ENCODE measurements at regions not wholly inside any gene's neighbourhood (a gene's known extent, or its start where the extent isn't known, plus 50 kb on each side); places are given as distances from the start of the nearest gene placed in this dataset.

DNA sequence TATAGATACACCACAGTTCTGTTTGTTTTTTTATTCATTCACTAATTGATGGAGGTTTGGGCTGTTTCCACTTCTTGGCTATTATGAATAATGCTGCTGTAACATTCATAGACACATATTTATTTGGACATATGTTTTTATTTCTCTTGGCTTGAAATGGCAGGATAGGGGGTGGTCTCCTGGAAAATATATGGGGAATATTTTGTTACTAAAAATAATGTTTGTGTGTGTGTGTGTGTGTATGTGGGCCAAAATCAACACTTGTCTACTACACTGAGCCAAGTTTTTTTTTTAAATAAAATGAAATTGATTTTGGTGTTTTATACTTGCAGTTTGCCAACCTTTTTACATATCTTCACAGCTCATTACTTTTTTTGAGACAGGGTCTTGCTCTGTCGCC lies 264.4 kb upstream of the SULF2 start:
- DNase-seq (ENCODE audit: low read depth in 1 of 2, low spot score in 1 of 2), result no peak
- H3K27ac ChIP-seq (replicated peaks), result no peak overlapping the region
- H3K27me3 ChIP-seq (ENCODE audit: insufficient read depth, poor library complexity, severe bottlenecking), result no peaks in the 10 kb centered on the region
- no peak overlapping the region for H3K4me3 ChIP-seq (replicated peaks; ENCODE audit: insufficient read depth, low read length)
- no peak for TF ChIP-seq GABPA (IDR thresholded peaks at IDR 0.05; ENCODE audit: low read depth)
- TF ChIP-seq SPI1 (IDR thresholded peaks at IDR 0.05; ENCODE audit: borderline replicate concordance, low read depth), result no peak
- TF ChIP-seq, protein P1, sequence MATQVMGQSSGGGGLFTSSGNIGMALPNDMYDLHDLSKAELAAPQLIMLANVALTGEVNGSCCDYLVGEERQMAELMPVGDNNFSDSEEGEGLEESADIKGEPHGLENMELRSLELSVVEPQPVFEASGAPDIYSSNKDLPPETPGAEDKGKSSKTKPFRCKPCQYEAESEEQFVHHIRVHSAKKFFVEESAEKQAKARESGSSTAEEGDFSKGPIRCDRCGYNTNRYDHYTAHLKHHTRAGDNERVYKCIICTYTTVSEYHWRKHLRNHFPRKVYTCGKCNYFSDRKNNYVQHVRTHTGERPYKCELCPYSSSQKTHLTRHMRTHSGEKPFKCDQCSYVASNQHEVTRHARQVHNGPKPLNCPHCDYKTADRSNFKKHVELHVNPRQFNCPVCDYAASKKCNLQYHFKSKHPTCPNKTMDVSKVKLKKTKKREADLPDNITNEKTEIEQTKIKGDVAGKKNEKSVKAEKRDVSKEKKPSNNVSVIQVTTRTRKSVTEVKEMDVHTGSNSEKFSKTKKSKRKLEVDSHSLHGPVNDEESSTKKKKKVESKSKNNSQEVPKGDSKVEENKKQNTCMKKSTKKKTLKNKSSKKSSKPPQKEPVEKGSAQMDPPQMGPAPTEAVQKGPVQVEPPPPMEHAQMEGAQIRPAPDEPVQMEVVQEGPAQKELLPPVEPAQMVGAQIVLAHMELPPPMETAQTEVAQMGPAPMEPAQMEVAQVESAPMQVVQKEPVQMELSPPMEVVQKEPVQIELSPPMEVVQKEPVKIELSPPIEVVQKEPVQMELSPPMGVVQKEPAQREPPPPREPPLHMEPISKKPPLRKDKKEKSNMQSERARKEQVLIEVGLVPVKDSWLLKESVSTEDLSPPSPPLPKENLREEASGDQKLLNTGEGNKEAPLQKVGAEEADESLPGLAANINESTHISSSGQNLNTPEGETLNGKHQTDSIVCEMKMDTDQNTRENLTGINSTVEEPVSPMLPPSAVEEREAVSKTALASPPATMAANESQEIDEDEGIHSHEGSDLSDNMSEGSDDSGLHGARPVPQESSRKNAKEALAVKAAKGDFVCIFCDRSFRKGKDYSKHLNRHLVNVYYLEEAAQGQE (IDR thresholded peaks at IDR 0.05; ENCODE audit: insufficient replicate concordance, low read depth), result no peak
- TF ChIP-seq, protein P2, sequence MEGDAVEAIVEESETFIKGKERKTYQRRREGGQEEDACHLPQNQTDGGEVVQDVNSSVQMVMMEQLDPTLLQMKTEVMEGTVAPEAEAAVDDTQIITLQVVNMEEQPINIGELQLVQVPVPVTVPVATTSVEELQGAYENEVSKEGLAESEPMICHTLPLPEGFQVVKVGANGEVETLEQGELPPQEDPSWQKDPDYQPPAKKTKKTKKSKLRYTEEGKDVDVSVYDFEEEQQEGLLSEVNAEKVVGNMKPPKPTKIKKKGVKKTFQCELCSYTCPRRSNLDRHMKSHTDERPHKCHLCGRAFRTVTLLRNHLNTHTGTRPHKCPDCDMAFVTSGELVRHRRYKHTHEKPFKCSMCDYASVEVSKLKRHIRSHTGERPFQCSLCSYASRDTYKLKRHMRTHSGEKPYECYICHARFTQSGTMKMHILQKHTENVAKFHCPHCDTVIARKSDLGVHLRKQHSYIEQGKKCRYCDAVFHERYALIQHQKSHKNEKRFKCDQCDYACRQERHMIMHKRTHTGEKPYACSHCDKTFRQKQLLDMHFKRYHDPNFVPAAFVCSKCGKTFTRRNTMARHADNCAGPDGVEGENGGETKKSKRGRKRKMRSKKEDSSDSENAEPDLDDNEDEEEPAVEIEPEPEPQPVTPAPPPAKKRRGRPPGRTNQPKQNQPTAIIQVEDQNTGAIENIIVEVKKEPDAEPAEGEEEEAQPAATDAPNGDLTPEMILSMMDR (IDR thresholded peaks at IDR 0.05; ENCODE audit: insufficient read depth, low read length), result no peak
- TF ChIP-seq POLR2AphosphoS5 (IDR thresholded peaks at IDR 0.05; ENCODE audit: low read depth), result no peak

GRCh38 chr20:48049171-48049570 lies 263.9 kb upstream of the SULF2 start:
- H3K27me3 ChIP-seq (ENCODE audit: insufficient read depth, poor library complexity, severe bottlenecking), result no peaks in the 10 kb centered on the region
- TF ChIP-seq, protein P1 (IDR thresholded peaks at IDR 0.05; ENCODE audit: insufficient replicate concordance, low read depth), result no peak
- TF ChIP-seq POLR2AphosphoS5 (IDR thresholded peaks at IDR 0.05; ENCODE audit: low read depth) (no peak), GABPA (IDR thresholded peaks at IDR 0.05; ENCODE audit: low read depth) (no peak), SPI1 (IDR thresholded peaks at IDR 0.05; ENCODE audit: borderline replicate concordance, low read depth) (no peak)
- TF ChIP-seq, protein P2 (IDR thresholded peaks at IDR 0.05; ENCODE audit: insufficient read depth, low read length), result no peak
- no peak overlapping the region for H3K4me3 ChIP-seq (replicated peaks; ENCODE audit: insufficient read depth, low read length)
- no peak overlapping the region for H3K27ac ChIP-seq (replicated peaks)
- DNase-seq (ENCODE audit: low read depth in 1 of 2, low spot score in 1 of 2), result no peak

- H3K27ac ChIP-seq (replicated peaks), result no peak overlapping the region
- H3K4me3 ChIP-seq (replicated peaks; ENCODE audit: insufficient read depth, low read length), result no peak overlapping the region
- no peaks in the 10 kb centered on the region for H3K27me3 ChIP-seq (ENCODE audit: insufficient read depth, poor library complexity, severe bottlenecking)
- DNase-seq (ENCODE audit: low read depth in 1 of 2, low spot score in 1 of 2), result no peak
- TF ChIP-seq GABPA (IDR thresholded peaks at IDR 0.05; ENCODE audit: low read depth) (no peak), POLR2AphosphoS5 (IDR thresholded peaks at IDR 0.05; ENCODE audit: low read depth) (no peak), SPI1 (IDR thresholded peaks at IDR 0.05; ENCODE audit: borderline replicate concordance, low read depth) (no peak)
- TF ChIP-seq, protein P2 (IDR thresholded peaks at IDR 0.05; ENCODE audit: insufficient read depth, low read length), result no peak
- TF ChIP-seq, protein P1 (IDR thresholded peaks at IDR 0.05; ENCODE audit: insufficient replicate concordance, low read depth), result no peak
Measured at GRCh38 chr20:48047447-48047846, 262.2 kb upstream of the SULF2 start.
